ENCODE measurements at regions not wholly inside any gene's neighbourhood (a gene's known extent, or its start where the extent isn't known, plus 50 kb on each side); places are given as distances from the start of the nearest gene placed in this dataset.

DNA sequence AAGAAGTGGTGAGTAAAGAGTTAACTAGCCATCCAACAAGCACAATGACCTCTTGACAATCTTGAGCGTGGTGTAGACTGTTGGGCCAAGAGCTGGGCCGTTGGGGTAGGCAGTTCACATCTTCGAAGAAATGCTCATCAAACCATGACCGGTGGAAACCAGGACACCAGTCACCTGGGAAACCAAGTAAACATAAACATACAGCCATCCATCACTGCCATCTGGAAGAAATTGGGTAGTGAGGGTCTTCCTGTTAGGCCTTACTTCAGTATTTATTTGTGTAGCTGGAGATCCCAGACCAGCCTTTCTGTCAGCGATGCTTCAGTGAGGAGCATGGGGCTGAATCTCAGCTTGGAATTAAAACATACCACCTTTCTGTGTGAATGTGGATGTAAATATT, 108.1 kb upstream of the HAO2 start:
- H3K9me2 ChIP-seq (ENCODE audit: insufficient read depth), result no peaks in the 10 kb centered on the region
- ChIA-PET RAD21 (ENCODE audit: low non-redundant PET in 1 of 2, low total read pairs in 2 of 2, uncharacterized antibody in 2 of 2, unreplicated experiment in 2 of 2) (no interaction called here), CTCF (interaction anchor here (1.7 kb wide), 1 partner anchor 15 kb away, joined by 9 read pairs; no protein-coding TSS in a partner anchor), POLR2A (no interaction called here)
- no peak overlapping the region for H3K9ac ChIP-seq (ENCODE audit: low read length)
- DNase-seq (ENCODE audit: low read depth, low spot score) (no peak), ATAC-seq (no peak)
- H3K27me3 ChIP-seq (ENCODE audit: insufficient read depth, low read length), result no peaks in the 10 kb centered on the region
- TF ChIP-seq CBX3 (IDR thresholded peaks at IDR 0.05; ENCODE audit: low read depth) (no peak), RAD21 (IDR thresholded peaks at IDR 0.05; ENCODE audit: low read depth) (no peak), CEBPB (IDR thresholded peaks at IDR 0.05; ENCODE audit: low read depth) (no peak), EGR1 (IDR thresholded peaks at IDR 0.05; ENCODE audit: low read depth) (no peak), JUND (IDR thresholded peaks at IDR 0.05) (no peak), EZH2phosphoT487 (IDR thresholded peaks at IDR 0.05; ENCODE audit: borderline replicate concordance) (no peak), SP1 (IDR thresholded peaks at IDR 0.05; ENCODE audit: low read depth) (no peak), TCF7L2 (IDR thresholded peaks at IDR 0.05; ENCODE audit: borderline replicate concordance, extremely low read depth, insufficient read depth, insufficient read length) (no peak), SRF (IDR thresholded peaks at IDR 0.05; ENCODE audit: low read depth) (no peak), YY1 (IDR thresholded peaks at IDR 0.05; ENCODE audit: extremely low read depth, insufficient replicate concordance, low read depth, low read length) (no peak)
- TF ChIP-seq, protein P1, sequence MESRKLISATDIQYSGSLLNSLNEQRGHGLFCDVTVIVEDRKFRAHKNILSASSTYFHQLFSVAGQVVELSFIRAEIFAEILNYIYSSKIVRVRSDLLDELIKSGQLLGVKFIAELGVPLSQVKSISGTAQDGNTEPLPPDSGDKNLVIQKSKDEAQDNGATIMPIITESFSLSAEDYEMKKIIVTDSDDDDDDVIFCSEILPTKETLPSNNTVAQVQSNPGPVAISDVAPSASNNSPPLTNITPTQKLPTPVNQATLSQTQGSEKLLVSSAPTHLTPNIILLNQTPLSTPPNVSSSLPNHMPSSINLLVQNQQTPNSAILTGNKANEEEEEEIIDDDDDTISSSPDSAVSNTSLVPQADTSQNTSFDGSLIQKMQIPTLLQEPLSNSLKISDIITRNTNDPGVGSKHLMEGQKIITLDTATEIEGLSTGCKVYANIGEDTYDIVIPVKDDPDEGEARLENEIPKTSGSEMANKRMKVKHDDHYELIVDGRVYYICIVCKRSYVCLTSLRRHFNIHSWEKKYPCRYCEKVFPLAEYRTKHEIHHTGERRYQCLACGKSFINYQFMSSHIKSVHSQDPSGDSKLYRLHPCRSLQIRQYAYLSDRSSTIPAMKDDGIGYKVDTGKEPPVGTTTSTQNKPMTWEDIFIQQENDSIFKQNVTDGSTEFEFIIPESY (IDR thresholded peaks at IDR 0.05; ENCODE audit: extremely low read depth, insufficient replicate concordance, low read length), result no peak
- TF ChIP-seq, protein P2, sequence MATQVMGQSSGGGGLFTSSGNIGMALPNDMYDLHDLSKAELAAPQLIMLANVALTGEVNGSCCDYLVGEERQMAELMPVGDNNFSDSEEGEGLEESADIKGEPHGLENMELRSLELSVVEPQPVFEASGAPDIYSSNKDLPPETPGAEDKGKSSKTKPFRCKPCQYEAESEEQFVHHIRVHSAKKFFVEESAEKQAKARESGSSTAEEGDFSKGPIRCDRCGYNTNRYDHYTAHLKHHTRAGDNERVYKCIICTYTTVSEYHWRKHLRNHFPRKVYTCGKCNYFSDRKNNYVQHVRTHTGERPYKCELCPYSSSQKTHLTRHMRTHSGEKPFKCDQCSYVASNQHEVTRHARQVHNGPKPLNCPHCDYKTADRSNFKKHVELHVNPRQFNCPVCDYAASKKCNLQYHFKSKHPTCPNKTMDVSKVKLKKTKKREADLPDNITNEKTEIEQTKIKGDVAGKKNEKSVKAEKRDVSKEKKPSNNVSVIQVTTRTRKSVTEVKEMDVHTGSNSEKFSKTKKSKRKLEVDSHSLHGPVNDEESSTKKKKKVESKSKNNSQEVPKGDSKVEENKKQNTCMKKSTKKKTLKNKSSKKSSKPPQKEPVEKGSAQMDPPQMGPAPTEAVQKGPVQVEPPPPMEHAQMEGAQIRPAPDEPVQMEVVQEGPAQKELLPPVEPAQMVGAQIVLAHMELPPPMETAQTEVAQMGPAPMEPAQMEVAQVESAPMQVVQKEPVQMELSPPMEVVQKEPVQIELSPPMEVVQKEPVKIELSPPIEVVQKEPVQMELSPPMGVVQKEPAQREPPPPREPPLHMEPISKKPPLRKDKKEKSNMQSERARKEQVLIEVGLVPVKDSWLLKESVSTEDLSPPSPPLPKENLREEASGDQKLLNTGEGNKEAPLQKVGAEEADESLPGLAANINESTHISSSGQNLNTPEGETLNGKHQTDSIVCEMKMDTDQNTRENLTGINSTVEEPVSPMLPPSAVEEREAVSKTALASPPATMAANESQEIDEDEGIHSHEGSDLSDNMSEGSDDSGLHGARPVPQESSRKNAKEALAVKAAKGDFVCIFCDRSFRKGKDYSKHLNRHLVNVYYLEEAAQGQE (IDR thresholded peaks at IDR 0.05; ENCODE audit: low read depth), result no peak
- TF ChIP-seq, protein P3, sequence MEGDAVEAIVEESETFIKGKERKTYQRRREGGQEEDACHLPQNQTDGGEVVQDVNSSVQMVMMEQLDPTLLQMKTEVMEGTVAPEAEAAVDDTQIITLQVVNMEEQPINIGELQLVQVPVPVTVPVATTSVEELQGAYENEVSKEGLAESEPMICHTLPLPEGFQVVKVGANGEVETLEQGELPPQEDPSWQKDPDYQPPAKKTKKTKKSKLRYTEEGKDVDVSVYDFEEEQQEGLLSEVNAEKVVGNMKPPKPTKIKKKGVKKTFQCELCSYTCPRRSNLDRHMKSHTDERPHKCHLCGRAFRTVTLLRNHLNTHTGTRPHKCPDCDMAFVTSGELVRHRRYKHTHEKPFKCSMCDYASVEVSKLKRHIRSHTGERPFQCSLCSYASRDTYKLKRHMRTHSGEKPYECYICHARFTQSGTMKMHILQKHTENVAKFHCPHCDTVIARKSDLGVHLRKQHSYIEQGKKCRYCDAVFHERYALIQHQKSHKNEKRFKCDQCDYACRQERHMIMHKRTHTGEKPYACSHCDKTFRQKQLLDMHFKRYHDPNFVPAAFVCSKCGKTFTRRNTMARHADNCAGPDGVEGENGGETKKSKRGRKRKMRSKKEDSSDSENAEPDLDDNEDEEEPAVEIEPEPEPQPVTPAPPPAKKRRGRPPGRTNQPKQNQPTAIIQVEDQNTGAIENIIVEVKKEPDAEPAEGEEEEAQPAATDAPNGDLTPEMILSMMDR (IDR thresholded peaks at IDR 0.05 in 2 of 3, conservative IDR thresholded peaks at IDR 0.05 in 1 of 3; ENCODE audit: borderline replicate concordance in 1 of 3, insufficient read depth in 1 of 3, low read depth in 2 of 3, low read length in 2 of 3), result no peak
- TF ChIP-seq, protein P4, sequence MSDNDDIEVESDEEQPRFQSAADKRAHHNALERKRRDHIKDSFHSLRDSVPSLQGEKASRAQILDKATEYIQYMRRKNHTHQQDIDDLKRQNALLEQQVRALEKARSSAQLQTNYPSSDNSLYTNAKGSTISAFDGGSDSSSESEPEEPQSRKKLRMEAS (IDR thresholded peaks at IDR 0.05), result no peak
- no peak overlapping the region for H3K4me2 ChIP-seq (ENCODE audit: low read length)
- no peak overlapping the region for H2AFZ ChIP-seq (ENCODE audit: low read depth, low read length, poor library complexity, severe bottlenecking)
- no peaks in the 10 kb centered on the region for H3K4me1 ChIP-seq (ENCODE audit: control insufficient read depth in 1 of 2, insufficient read depth in 2 of 2, low read length in 2 of 2)
- no peaks in the 10 kb centered on the region for H4K20me1 ChIP-seq (ENCODE audit: insufficient read depth)
- no peaks in the 10 kb centered on the region for H3K9me3 ChIP-seq (ENCODE audit: control insufficient read depth in 1 of 2, insufficient read depth in 1 of 2, low read depth in 1 of 2, low read length in 2 of 2)
- no peak overlapping the region for H3K27ac ChIP-seq (ENCODE audit: low read depth, low read length)
- H3K36me3 ChIP-seq (ENCODE audit: control insufficient read depth in 1 of 2, insufficient read depth in 2 of 2, low read length in 2 of 2), result no peaks in the 10 kb centered on the region
- no peak overlapping the region for H3K4me3 ChIP-seq (replicated peaks in 1 of 2; ENCODE audit: low read depth in 1 of 2, low read length in 2 of 2)
- BruUV-seq (replicated peaks), result no TSS peak
- intact Hi-C loops (cut with micrococcal nuclease), result no loop called here
- no peaks in the 10 kb centered on the region for H3K79me2 ChIP-seq (ENCODE audit: insufficient read depth, low read length)

Data from HCT116 (cell line).